HuH-7.5 (cell line): ENCODE measurements at regions not wholly inside any gene's neighbourhood (a gene's known extent, or its start where the extent isn't known, plus 50 kb on each side); places are given as distances from the start of the nearest gene placed in this dataset.
"Not testable (repeated sequence)": the region's sequence is repeated elsewhere in the genome, so short reads cannot be mapped to it uniquely, and the experiment has no call there.

ENCODE experiments used
- DNase-seq: peaks from one replicate; pipeline ENCODE4 v3.0.0; 2011; ENCODE audit warnings: low spot score

DNA sequence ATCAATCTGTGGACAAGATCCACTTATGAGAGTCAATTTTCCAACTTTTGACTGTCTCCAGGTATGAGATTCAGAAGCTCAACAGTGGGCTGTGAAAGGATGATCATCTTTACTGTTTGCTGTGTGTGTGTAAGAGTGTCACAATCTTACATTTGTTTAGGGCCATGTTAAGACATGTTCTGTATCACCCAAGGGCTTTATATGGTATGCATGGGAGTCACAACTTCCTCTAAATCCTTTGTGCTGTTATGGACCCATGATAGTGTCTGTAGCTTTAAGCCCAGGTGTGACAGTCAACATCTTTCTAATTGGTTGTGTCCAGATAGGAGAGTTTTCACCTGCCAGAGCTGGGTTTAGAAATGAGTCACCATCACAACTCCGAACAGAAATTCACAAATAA is 70.2 kb downstream of the ZNF726 start:
- not testable (repeated sequence) for DNase-seq

DNA sequence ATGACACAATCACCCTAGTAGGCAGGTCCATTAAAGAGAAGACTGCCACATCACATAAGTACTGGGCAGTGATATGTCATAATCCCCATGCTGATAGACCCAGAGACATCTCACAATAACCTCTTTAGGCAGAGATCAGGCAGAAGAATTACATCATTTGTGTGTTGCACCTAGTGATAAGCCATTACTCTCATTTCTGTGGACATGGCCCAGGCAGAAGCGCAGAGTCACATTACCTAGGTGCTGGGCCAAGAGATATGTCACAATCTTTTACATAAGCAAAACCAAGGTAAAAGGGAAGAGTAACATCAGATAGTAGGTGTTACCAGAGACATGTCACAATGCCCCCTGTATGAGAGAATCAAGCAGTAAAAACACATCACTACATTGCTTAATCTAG is 71.9 kb downstream of the ZNF726 start:
- no peak for DNase-seq

DNA sequence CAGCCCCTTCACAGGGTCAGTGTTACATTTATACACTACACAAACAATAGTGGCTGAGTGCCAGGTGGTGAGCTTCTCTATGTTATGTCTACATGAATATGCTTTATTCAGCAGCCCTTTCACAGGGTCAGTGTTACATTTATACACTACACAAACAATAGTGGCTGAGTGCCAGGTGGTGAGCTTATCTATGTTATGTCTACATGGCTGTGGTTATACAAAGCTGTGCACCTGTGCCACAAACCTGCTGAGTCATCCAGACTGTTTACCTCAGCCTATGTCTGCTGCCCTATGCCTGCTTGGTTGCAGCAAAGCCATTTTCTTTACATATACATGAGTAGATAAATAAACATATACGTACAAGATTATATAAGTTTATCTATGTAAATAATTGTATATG is 76.5 kb downstream of the ZNF726 start:
- DNase-seq, result no peak

DNA sequence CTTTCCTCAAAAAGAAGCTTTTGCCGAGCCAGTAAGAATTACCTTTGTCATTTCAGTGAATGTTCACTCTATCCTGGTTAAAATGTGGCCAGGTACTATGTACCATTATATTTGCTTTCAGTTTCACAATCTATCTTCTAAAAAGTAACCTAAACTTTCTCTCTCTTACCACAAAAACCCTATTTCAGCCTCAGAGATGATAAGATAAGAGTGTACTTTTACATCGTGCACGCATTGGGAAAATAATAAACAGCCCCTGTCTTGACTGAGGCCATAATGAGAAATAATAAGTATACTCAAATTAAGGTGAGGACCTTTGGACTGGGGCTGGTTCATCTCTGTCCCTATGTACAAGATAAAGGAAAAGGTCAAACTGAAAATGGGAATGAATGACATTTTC is 77.7 kb downstream of the ZNF726 start:
- DNase-seq, result no peak

DNA sequence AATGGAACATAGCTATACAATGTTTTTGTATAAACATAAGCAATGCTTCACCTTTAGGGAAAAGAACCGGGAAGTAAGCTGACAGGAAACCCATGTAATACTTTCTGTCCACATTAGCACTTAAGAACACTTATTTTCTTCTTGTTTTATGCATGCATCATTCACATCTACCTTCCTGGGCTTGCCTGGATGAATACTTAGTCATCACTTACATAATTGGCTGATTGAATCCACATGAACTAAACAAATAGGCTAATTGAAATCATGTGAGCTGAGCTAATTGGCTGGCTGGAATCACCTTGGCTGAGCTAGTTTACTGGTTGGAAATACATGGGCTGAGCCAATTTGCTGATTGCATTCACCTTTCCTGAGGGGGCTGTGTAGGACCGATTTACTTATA is 78.8 kb downstream of the ZNF726 start:
- no peak for DNase-seq

DNA sequence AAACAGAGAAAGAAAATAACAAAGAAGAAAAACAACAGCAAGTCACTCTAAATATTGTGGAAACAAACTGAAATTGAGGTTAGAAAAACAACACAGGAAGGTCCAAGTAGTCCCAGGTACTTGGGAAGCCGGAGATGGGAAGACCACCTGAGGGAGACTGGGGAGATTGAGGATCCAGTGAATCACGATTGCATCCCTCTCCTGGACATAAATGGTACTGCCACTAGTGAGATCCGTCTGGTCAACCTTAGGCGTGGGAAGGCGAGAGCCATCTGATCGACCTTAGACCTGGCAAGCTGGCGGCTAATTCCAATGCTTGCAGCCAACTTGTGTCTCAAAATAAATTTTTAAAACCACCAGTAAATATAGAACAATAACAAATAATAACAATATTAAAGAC is 81.9 kb downstream of the ZNF726 start:
- peak; percentile 51 for DNase-seq

DNA sequence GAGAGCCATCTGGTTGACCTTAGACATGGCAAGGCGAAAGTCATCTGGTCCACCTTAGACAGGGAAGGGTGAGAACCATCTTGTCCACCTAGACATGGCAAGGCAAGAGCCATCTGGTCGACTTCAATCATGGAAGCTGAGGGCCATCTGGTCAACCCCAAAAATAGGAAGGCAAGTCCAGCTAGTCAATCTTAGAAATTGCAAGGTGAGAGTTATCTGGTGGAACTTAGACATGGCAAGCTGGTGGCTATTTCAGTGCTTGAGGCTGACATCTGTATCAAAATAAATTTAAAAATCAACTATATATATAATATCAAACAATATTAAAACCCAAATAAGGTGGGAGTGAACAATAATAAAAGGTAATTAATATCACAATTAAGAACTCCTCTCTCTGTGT is 83.9 kb downstream of the ZNF726 start:
- no peak for DNase-seq

DNA sequence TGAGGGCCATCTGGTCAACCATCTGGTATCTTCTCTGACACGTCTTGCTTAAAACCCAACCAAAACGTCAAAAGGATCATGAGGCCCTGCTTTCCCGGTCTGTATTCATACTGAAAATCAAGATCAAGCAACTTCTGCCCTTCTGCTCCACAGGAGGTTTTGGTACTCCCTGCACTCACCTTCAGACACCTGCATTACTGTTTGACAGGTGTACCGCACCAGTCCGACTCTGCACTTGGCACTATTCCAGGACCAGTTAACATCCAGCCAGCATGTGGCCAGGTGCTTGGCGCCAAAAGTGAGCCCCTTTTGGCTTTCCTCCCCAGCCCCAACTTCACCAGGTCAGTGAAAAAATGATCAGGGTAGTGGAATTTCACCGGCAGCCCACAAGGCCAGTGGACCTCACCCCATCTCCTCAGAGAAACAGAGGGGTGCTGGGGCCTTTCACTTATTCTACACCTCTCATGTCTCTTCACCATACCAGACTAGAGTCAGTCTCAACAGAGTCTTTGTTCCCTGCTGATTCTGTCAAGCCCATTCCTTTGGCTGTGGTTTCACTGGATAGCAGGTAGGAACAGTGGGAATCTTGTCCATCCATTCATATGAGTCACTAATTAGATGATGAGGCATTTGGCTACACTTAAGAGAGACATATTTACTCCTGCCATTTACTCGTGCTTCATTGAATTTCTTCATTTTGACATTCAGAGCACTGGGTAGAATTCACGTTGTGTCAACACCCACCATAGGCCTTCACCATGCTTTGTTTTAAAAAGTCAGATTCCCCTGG is 85.3 kb downstream of the ZNF726 start:
- no peak for DNase-seq

DNA sequence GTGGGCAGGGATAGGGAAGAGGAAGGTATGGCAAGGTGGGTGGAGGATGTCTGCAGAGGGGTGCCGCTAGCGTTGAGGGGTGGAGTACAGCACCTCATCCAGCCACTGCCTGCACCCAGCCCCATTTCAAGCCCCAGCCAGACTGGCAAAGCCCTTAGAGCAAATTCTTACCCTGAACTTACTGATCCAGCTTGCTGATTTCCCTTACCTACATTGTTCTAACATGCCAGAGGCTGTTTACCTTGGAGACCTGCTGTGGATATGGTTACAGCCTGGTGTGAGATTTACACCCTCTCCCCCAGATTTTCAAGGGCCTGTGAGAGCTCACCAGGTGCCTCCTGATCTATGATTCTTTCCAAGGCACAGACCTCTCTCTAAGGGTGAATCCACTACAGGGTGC is 86.0 kb downstream of the ZNF726 start:
- no peak for DNase-seq

DNA sequence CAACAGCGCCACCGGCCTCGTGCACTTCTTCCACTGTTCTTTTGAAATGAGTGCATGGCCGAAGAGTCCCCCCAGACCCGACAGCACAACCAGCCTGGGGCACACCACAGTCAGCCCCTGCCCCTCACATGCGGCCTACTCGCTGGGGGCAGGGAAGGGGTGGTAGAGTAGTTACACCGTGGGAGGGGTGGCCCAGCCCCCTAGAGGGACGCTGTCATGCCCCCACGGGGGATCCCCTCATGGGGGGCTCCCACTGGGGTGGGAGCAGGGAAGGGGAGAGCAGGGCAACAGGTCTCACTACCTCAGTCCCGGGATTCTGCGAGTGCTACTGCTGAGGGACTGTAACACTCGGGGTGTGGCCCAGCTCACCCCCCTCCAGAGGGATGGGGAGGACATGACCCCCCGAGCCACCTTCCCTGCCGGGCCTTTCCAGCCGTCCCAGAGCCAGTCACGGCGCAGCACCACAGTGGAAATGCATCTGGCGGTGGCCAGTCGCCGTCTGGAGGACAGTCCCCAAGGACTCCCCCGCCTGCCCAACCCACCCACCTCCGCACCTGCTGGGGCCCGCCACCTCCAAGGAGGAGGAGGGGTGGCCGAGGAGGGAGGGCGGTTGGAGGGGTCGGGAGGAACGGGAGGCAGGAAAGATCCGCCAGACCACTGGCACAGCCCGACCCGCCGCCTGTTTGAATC is 84.6 kb upstream of the ZNF254 start:
- no peak for DNase-seq

DNA sequence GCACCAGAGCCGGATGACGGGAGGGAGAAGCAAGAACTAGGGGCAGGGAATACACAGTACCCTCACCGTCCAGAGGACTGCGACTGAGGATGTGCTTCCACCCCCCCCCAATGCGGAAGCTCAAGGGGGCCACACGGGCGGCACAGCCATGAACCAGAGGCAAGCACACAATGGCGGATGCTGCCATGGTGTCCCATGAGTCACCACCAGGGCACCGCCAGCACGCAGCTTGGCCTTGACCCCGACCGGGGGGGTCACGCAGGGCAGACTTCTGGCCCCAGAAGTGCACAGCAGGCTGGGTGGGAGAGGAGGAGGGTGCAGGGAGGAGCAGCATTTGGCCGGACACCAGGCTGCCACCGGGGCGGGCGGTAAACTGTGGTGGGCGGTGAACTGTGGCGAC is 83.5 kb upstream of the ZNF254 start:
- DNase-seq, result no peak

DNA sequence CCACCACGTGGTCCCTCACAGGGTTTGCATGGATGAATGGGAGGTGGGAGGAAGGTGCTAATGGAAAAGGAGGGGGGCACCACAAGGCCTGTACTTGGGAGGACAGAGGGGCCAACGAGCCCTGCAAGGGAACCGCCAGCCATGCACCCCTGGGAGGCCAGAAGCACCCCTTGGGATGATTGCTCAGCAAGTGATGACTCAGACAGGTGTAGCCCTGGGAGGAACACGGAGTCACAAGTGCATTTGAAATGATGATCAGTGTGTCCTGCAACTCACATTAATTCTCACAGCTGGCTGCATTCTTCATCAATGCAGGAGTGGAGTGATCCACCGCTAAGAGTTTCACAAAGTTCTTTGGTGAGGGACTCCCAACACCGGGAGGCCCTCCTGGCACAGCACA is 82.8 kb upstream of the ZNF254 start:
- no peak for DNase-seq

DNA sequence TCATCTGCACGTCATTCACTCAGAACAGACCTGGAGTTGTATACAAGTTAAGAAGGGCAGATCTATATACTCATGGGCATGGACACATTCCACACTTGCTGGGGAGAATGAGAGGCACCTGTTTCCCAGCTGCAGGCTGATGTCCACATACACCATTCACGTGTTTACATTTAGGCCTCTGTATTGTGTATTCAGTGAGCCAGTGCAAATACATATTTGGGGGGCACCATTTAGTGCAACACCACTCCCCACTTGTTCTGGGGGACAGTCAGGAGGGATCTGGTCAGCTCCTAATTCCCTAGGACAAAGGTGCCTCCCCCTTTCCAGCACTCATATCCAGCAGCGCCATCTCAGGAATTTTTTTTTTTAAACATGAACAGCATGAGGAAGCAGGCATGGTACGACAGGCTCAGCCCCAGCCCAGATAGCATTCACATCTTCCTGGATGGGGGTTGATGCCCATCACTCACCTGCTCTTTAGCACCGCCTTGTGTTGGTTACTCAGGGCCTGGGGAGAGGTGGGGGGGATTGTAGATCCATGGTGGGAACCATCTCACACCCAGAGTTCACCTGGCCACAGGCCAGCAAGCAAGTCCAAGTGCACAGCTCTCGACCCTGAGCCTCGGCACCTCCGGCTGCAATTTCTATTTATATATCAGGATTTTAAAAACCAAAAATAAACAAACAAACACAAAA is 56.9 kb upstream of the ZNF254 start:
- DNase-seq, result no peak

DNA sequence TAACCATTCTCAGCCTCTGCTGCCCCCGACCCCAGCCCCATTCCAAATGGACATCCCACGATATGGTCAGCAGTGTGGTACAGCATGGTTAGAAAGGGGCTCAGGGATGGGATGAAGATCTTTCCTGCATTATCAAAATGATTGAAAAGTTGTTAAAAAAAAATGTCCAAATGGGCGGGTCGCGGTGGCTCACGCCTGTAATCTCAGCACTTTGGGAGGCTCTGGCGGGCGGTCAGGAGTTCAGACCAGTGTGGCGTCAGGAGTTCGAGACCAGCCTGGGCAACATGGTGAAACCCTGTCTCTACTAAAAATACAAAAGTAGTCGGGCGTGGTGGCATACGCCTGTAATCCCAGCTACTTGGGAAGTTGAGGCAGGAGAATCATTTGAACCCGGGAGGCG is 54.3 kb upstream of the ZNF254 start:
- no peak for DNase-seq

DNA sequence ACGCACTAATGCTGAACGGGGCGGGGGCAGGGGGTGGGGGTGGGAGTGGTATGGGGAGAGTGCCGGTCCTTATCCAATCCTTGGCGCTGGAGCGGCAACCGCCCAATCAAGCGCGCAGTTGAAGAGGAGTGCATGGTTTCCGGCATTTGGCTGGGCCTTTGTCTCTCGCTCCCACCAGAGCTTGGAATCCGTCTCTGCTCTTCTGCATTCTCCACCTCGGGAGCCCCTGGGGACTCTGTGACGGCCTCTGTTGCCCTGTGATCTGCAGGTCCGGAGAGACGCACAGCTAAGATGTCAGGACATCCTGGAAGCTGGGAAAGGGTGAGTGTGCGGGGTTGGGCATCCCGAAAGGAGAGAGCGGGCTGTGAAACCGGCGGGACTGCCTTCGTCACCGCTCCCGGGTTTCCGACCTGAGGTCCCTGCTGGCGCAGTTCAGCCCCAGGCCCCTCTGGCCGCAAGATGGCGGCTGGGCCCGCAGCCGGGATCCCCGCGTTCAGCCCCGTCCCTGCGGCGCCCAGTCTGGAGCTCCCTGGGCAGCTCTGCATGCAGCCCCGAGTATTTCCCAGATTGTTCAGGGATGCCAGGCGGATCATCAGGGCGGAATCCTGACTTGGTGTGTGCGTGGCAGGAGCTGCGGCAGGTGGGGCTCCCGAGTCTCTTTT is 53.6 kb upstream of the ZNF254 start:
- DNase-seq, result peak; percentile 98

DNA sequence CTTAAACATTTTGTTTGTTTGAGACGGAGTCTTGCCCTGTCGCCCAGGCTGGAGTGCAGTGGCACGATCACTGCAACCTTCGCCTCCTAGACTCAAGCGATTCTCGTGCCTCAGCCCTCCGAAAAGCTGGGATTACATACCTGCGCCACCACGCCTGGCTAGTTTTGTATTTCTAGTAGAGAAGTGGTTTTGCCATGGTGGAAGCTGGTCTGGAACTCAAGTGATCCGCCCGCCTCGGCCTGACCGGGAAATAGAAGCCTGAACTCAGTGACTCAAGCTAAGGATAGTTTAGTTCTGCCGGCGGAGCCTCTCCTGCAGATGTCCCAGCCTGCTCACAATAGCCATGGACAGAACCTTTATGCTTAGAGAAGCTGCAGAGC is 53.0 kb upstream of the ZNF254 start:
- peak; percentile 61 for DNase-seq

DNA sequence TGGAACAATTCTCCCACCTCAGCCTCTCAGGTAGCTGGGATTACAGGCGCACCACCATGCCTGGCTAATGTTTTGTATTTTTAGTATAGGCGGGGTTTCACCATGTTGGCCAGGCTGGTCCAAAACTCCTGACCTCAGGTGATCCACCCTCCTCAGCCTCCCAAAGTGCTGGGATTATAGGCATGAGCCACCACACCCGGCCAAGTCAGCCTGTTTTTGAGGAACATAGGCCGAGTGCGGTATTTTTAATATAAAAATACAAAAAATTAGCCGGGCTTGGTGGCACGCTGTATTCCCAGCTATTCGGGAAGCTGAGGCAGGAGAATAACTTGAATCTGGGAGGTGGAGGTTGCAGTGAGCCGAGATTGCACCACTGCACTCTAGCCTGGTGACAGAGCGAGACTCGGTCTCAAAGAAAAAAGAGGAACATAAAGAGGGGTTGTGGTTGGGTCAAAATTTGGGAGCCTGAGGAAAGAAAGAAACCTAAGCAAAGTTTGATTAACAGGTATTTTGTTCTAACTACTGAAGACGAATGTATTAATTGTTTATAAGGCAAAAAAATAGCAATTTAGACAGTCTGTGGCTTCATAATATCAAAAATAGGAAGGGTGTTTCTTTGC is 51.6 kb upstream of the ZNF254 start:
- DNase-seq, result not testable (repeated sequence)
